ENCODE measurements at regions not wholly inside any gene's neighbourhood (a gene's known extent, or its start where the extent isn't known, plus 50 kb on each side); places are given as distances from the start of the nearest gene placed in this dataset.

DNA sequence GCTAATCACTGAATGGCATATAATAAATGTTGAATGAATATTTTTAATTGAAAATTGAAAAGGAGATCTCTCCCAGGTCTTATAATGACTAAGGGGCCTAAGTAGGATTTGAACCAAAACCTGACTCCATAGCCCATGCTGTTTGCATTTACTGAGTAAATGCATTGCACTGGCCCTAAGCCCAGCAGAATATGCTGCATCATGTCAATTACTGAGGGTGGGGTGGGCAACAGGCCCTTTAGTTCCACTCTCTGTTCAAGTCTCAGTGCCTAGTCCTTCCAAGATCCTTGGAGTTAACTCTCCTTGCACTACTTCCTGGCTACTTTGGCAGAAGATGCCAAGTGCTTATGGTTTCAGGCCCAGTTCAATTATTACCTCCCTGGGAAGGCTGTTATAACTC lies 203.8 kb upstream of the DAB1 start:
- TF ChIP-seq FOXP2 (optimal IDR thresholded peaks at IDR 0.05; ENCODE audit: borderline replicate concordance, extremely low read depth, extremely low read length, insufficient read depth) = no peak
- no peak for TF ChIP-seq SIN3A (IDR thresholded peaks at IDR 0.05; ENCODE audit: borderline replicate concordance, insufficient read depth, low read length)
- no peak for TF ChIP-seq TAF1 (IDR thresholded peaks at IDR 0.05; ENCODE audit: borderline replicate concordance, insufficient read depth, low read length)
- TF ChIP-seq, protein P1, sequence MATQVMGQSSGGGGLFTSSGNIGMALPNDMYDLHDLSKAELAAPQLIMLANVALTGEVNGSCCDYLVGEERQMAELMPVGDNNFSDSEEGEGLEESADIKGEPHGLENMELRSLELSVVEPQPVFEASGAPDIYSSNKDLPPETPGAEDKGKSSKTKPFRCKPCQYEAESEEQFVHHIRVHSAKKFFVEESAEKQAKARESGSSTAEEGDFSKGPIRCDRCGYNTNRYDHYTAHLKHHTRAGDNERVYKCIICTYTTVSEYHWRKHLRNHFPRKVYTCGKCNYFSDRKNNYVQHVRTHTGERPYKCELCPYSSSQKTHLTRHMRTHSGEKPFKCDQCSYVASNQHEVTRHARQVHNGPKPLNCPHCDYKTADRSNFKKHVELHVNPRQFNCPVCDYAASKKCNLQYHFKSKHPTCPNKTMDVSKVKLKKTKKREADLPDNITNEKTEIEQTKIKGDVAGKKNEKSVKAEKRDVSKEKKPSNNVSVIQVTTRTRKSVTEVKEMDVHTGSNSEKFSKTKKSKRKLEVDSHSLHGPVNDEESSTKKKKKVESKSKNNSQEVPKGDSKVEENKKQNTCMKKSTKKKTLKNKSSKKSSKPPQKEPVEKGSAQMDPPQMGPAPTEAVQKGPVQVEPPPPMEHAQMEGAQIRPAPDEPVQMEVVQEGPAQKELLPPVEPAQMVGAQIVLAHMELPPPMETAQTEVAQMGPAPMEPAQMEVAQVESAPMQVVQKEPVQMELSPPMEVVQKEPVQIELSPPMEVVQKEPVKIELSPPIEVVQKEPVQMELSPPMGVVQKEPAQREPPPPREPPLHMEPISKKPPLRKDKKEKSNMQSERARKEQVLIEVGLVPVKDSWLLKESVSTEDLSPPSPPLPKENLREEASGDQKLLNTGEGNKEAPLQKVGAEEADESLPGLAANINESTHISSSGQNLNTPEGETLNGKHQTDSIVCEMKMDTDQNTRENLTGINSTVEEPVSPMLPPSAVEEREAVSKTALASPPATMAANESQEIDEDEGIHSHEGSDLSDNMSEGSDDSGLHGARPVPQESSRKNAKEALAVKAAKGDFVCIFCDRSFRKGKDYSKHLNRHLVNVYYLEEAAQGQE (IDR thresholded peaks at IDR 0.05; ENCODE audit: insufficient read depth in 1 of 2, low read depth in 2 of 2, low read length in 2 of 2) = no peak
- no peak for TF ChIP-seq POLR2AphosphoS5 (IDR thresholded peaks at IDR 0.05; ENCODE audit: low read depth, low read length)

DNA sequence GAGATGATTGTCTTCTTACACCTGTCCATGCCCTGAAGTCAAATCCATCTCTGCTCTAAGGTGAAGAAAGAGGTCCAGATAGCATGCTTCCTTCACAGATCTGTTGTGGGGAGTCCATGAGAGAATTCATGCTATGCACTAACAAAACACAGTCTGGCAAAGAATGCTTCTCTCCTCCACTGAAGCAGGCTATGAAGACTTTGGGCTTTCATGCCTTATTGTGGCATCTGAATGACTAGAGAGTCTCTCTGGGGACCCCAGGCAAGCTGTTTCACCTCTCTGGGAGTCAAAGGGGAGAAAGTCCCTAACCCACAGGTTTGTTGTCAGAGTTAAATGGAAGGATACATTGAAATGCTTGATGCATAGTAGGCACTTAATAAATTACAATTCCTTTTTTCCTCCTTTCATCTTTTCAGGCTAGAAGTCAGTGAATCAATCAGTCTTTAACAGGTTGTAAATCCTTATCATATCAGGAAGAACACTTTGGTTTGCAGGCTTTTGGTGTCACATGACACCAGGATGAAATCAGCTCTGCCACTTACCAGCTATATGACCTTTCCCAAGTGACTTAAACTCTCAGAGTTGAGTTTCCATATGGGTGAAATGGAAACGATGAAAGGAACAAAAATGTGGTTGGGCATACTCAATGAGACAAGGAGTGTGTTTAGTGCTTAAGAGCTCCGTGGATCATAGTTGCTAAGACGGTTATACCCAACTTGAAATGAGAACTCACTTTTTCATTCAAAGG lies 200.1 kb upstream of the DAB1 start:
- TF ChIP-seq FOXP2 (optimal IDR thresholded peaks at IDR 0.05; ENCODE audit: borderline replicate concordance, extremely low read depth, extremely low read length, insufficient read depth) = no peak
- TF ChIP-seq, protein P1 (IDR thresholded peaks at IDR 0.05; ENCODE audit: insufficient read depth in 1 of 2, low read depth in 2 of 2, low read length in 2 of 2) = no peak
- no peak for TF ChIP-seq POLR2AphosphoS5 (IDR thresholded peaks at IDR 0.05; ENCODE audit: low read depth, low read length)
- no peak for TF ChIP-seq SIN3A (IDR thresholded peaks at IDR 0.05; ENCODE audit: borderline replicate concordance, insufficient read depth, low read length)
- TF ChIP-seq TAF1 (IDR thresholded peaks at IDR 0.05; ENCODE audit: borderline replicate concordance, insufficient read depth, low read length) = no peak

DNA sequence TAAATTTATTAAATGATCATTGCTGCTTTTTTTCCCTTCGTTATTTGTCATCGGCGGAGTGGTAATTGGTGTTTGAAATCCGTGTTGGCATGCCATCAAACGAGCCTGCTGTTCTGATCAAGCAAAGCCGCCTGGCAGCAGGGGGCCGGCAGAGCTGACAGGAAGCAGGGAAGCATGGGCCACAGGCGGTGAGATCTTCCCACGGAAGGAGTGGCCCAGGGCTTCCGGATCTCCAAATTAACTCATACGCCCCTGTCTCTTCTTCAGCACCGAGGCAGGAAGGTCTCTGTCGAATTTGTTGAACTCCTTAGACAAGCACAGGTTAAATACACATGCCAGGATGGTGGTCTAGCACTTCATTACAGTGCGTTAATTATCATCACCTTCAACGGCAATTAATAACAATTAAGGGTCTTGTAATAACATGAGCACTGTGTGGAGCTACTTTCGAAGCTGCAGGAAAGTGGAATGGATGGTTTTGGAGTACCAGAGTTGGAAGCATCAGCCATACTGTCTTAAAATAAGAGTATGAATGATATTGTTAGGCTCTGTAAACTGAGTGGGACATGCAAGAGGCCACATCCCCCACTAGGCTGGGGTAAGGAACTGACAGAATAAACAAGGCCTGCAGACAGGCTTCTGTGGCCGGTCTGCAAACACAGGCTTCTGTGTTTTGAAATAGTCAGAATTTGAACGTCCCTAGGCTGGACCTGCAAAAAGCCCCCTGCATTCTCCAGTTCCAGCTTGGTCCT lies 199.4 kb upstream of the DAB1 start:
- TF ChIP-seq FOXP2 (optimal IDR thresholded peaks at IDR 0.05; ENCODE audit: borderline replicate concordance, extremely low read depth, extremely low read length, insufficient read depth) (peak; percentile 81), POLR2AphosphoS5 (IDR thresholded peaks at IDR 0.05; ENCODE audit: low read depth, low read length) (no peak)
- TF ChIP-seq, protein P1 (IDR thresholded peaks at IDR 0.05; ENCODE audit: insufficient read depth in 1 of 2, low read depth in 2 of 2, low read length in 2 of 2) = peak in 1 of 2 experiments; percentile 67; a peak in 1 of 4 replicates

DNA sequence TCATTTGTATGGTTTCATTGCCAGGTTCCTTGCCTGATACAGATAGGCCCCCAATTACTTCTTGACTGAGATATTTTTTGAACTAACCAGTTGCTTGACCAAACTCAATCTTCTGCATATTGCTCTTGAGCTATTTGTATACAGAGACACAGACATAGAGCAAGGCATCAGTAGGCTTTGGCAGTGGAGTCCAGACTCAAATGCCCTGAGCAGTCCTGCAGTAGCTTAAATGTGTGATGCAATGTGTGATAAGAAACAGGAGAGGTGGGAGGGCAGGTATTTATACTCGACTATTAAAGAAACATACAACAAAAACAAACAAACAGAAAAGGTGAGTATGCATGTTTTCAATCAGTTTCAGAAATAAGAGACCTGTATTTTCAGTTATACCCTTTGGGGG lies 197.9 kb upstream of the DAB1 start:
- TF ChIP-seq TAF1 (IDR thresholded peaks at IDR 0.05; ENCODE audit: borderline replicate concordance, insufficient read depth, low read length) = no peak
- TF ChIP-seq FOXP2 (optimal IDR thresholded peaks at IDR 0.05; ENCODE audit: borderline replicate concordance, extremely low read depth, extremely low read length, insufficient read depth) = no peak
- TF ChIP-seq, protein P1 (IDR thresholded peaks at IDR 0.05; ENCODE audit: insufficient read depth in 1 of 2, low read depth in 2 of 2, low read length in 2 of 2) = no peak
- no peak for TF ChIP-seq SIN3A (IDR thresholded peaks at IDR 0.05; ENCODE audit: borderline replicate concordance, insufficient read depth, low read length)
- TF ChIP-seq POLR2AphosphoS5 (IDR thresholded peaks at IDR 0.05; ENCODE audit: low read depth, low read length) = no peak
